SK-N-SH (cell line): ENCODE measurements at regions not wholly inside any gene's neighbourhood (a gene's known extent, or its start where the extent isn't known, plus 50 kb on each side); places are given as distances from the start of the nearest gene placed in this dataset.

Experiments
- CTCF ChIA-PET: fragments of 300-600, 350-600 bp; formaldehyde crosslinking; extraction: SDS; loops from one replicate; lab custom pipeline; 2021; lab: Yijun Ruan, JAX
- POLR2A ChIA-PET: fragments of 350-600 bp; sonication (Branson Sonifier 250); formaldehyde crosslinking; extraction: SDS; loops from one replicate; lab custom pipeline; 2020; ENCODE audit warnings: antibody characterized with exemption, inconsistent platforms; lab: Yijun Ruan, JAX
- DNase-seq: peaks from one replicate; pipeline ENCODE4 v3.0.0; 2012
- H2AFZ ChIP-seq: fragments of 200-600 bp; sonication (generic); 2 replicates; pipeline ENCODE4 v1.8.1; 2016; ENCODE audit warnings: antibody characterized with exemption, mild to moderate bottlenecking, low read depth
- H3F3A ChIP-seq: fragments of 200-600 bp; sonication (generic); replicated peaks from 2 replicates; pipeline ENCODE3; 2016; ENCODE audit warnings: antibody characterized with exemption, mild to moderate bottlenecking; ENCODE audit not compliant: insufficient read depth
- H3K27ac ChIP-seq, 2 experiments: fragments of 200-500 bp in 1 of 2; fragments of 200-600 bp in 1 of 2; sonication (Bioruptor generic) in 1 of 2; sonication (generic), shearing (Covaris generic) in 1 of 2; 2 replicates each; pipeline versions ENCODE4 v1.5.1 to v1.6.1; 2014 to 2016; ENCODE audit warnings: low read depth in 2 of 2, inconsistent platforms in 1 of 2, low read length in 1 of 2, mild to moderate bottlenecking in 1 of 2, mixed read lengths in 1 of 2
- H3K27me3 ChIP-seq: fragments of 200-600 bp; sonication (generic), shearing (Covaris generic); 2 replicates; pipeline ENCODE4 v1.6.1; 2016; ENCODE audit warnings: mixed run types; ENCODE audit not compliant: insufficient read depth
- H3K36me3 ChIP-seq, 2 experiments: fragments of 200-500 bp in 1 of 2; fragments of 200-600 bp in 1 of 2; sonication (Bioruptor generic) in 1 of 2; sonication (generic) in 1 of 2; replicated peaks in 1 of 2; 2 replicates each; pipeline versions ENCODE3 to v1.5.1; 2014 to 2016; ENCODE audit warnings: low read length in 1 of 2, mild to moderate bottlenecking in 1 of 2; ENCODE audit not compliant: insufficient read depth in 2 of 2, control insufficient read depth in 1 of 2
- H3K4me1 ChIP-seq, 2 experiments: fragments of 200-500 bp in 1 of 2; fragments of 200-600 bp in 1 of 2; sonication (Bioruptor generic) in 1 of 2; sonication (generic), shearing (Covaris generic) in 1 of 2; 2 replicates each; pipeline versions ENCODE4 v1.5.1 to v1.6.1; 2014 to 2016; ENCODE audit warnings: low read depth in 1 of 2, low read length in 1 of 2, mixed run types in 1 of 2; ENCODE audit not compliant: insufficient read depth in 2 of 2, control insufficient read depth in 1 of 2
- H3K4me2 ChIP-seq: fragments of 200-600 bp; sonication (generic), shearing (Covaris generic); 2 replicates; pipeline ENCODE4 v1.6.1; 2017; ENCODE audit warnings: mixed run types
- H3K4me3 ChIP-seq, 2 experiments: fragments of 200-500 bp in 1 of 2; fragments of 200-600 bp in 1 of 2; sonication (Bioruptor generic) in 1 of 2; sonication (generic), shearing (Covaris generic) in 1 of 2; 2 replicates each; pipeline versions ENCODE4 v1.5.1 to v1.8.1; 2014 to 2016; ENCODE audit warnings: low read depth in 2 of 2, inconsistent platforms in 1 of 2, low read length in 1 of 2, mild to moderate bottlenecking in 1 of 2, mixed read lengths in 1 of 2, moderate library complexity in 1 of 2
- H3K79me2 ChIP-seq: fragments of 200-600 bp; sonication (generic); 2 replicates; pipeline ENCODE4 v1.8.1; 2017; ENCODE audit warnings: mild to moderate bottlenecking; ENCODE audit not compliant: insufficient read depth
- H3K9ac ChIP-seq: fragments of 200-600 bp; sonication (generic); 2 replicates; pipeline ENCODE4 v1.6.1; 2017; ENCODE audit warnings: mixed run types
- H3K9me2 ChIP-seq: fragments of 200-600 bp; sonication (generic); 2 replicates; pipeline ENCODE4 v1.6.1; 2017; ENCODE audit warnings: mixed run types
- H3K9me3 ChIP-seq: fragments of 200-600 bp; sonication (generic); 2 replicates; pipeline ENCODE4 v1.6.1; 2017; ENCODE audit warnings: mixed run types, mild to moderate bottlenecking, moderate library complexity
- H4K20me1 ChIP-seq: fragments of 200-600 bp; sonication (generic); 2 replicates; pipeline ENCODE4 v1.6.1; 2017; ENCODE audit warnings: mild to moderate bottlenecking, mixed run types; ENCODE audit not compliant: insufficient read depth
- GABPA ChIP-seq: IDR thresholded peaks from 2 replicates; pipeline ENCODE4 v1.4.0; 2012; ENCODE audit warnings: low read depth, mild to moderate bottlenecking
- IRF3 ChIP-seq: fragments of 150-350 bp; IDR thresholded peaks from 2 replicates; pipeline ENCODE4 v1.6.1; 2016; ENCODE audit warnings: mild to moderate bottlenecking, low read depth, low read length
- MEF2A ChIP-seq: IDR thresholded peaks from 2 replicates; pipeline ENCODE4 v1.4.0; 2012; ENCODE audit warnings: low read depth, borderline replicate concordance
- POLR2AphosphoS5 ChIP-seq: IDR thresholded peaks from 2 replicates; pipeline ENCODE4 v1.6.1; 2012; ENCODE audit warnings: low read depth, low read length
- REST ChIP-seq: IDR thresholded peaks from 2 replicates; pipeline ENCODE4 v1.6.1; 2012; ENCODE audit warnings: mild to moderate bottlenecking, low read depth, low read length, moderate library complexity
- RFX5 ChIP-seq: IDR thresholded peaks from 2 replicates; pipeline ENCODE4 v1.6.1; 2012; ENCODE audit warnings: mild to moderate bottlenecking, improper control_type of control experiment, low read length
- TAF1 ChIP-seq: IDR thresholded peaks from 2 replicates; pipeline ENCODE4 v1.6.1; 2012; ENCODE audit warnings: low read depth, mild to moderate bottlenecking, low read length, moderate library complexity, borderline replicate concordance
- TEAD4 ChIP-seq: IDR thresholded peaks from 2 replicates; pipeline ENCODE4 v1.4.0; 2012; ENCODE audit warnings: mild to moderate bottlenecking, borderline replicate concordance; ENCODE audit not compliant: insufficient read depth
- USF1 ChIP-seq: IDR thresholded peaks from 2 replicates; pipeline ENCODE4 v1.4.0; 2012; ENCODE audit warnings: low read depth, borderline replicate concordance
- WGBS: methylation state at CpG from one replicate; pipeline ENCODE4 v1.1.6; 2017; ENCODE audit warnings: low lambda C conversion rate; 5-methylcytosine and 5-hydroxymethylcytosine counted together

- ChIA-PET POLR2A (no interaction called here), CTCF (interaction anchor here (1.0 to 1.8 kb wide), 3 partner anchors 10 to 27 kb away, joined by 3 to 5 read pairs (median 4); no protein-coding TSS in a partner anchor)
- no peak overlapping the region for H3K4me2 ChIP-seq
- no peaks in the 10 kb centered on the region for H3F3A ChIP-seq
- H3K9me3 ChIP-seq: no peaks in the 10 kb centered on the region
- WGBS: 31% methylated on average over 4 of the region's 4 CpGs
- no peaks in the 10 kb centered on the region for H4K20me1 ChIP-seq
- no peaks in the 10 kb centered on the region; a peak in 1 of 4 replicates for H3K4me1 ChIP-seq
- H3K9me2 ChIP-seq: no peaks in the 10 kb centered on the region
- H3K36me3 ChIP-seq: no peaks in the 10 kb centered on the region
- H3K27me3 ChIP-seq: no peaks in the 10 kb centered on the region
- no peak overlapping the region for H3K9ac ChIP-seq
- no peak overlapping the region for H3K27ac ChIP-seq
- no peak overlapping the region for H3K4me3 ChIP-seq
- DNase-seq: no peak
- TF ChIP-seq IRF3: no peak
- no peaks in the 10 kb centered on the region for H3K79me2 ChIP-seq
- H2AFZ ChIP-seq: no peak overlapping the region
Observed at GRCh38 chr19:30638889-30639288, 266.7 kb downstream of the ZNF536 start.

- H3K4me3 ChIP-seq: no peak overlapping the region
- POLR2A ChIA-PET: no interaction called here
- CTCF ChIA-PET: interaction anchor here (0.7 kb wide), 1 partner anchor 12 kb away, joined by 3 read pairs; no protein-coding TSS in a partner anchor
Observed at GRCh38 chr19:30637926-30638325, 265.7 kb downstream of the ZNF536 start.

More at GRCh38 chr19:30637926-30638325, 265.7 kb downstream of the ZNF536 start:
- Histone ChIP-seq H3K27ac (no peak overlapping the region), H3F3A (no peaks in the 10 kb centered on the region), H3K4me2 (no peak overlapping the region), H3K36me3 (no peaks in the 10 kb centered on the region), H3K27me3 (no peaks in the 10 kb centered on the region), H3K9me2 (no peaks in the 10 kb centered on the region), H3K79me2 (no peaks in the 10 kb centered on the region), H3K4me1 (no peaks in the 10 kb centered on the region; a peak in 1 of 4 replicates), H3K9ac (no peak overlapping the region), H2AFZ (no peak overlapping the region), H4K20me1 (no peaks in the 10 kb centered on the region), H3K9me3 (no peaks in the 10 kb centered on the region)
- WGBS: 22% methylated on average over 2 of the region's 2 CpGs
- no peak for DNase-seq
- no peak for TF ChIP-seq MEF2A
- no peak for TF ChIP-seq REST
- TF ChIP-seq USF1: no peak
- TF ChIP-seq TEAD4: no peak
- no peak for TF ChIP-seq TAF1
- TF ChIP-seq IRF3: no peak
- TF ChIP-seq GABPA: no peak
- no peak for TF ChIP-seq RFX5
- TF ChIP-seq POLR2AphosphoS5: no peak
